ENCODE measurements at regions not wholly inside any gene's neighbourhood (a gene's known extent, or its start where the extent isn't known, plus 50 kb on each side); places are given as distances from the start of the nearest gene placed in this dataset.

GRCh38 chr6:78377056-78377455 lies 490.3 kb upstream of the IRAK1BP1 start (continued):
- TF ChIP-seq, protein P1, sequence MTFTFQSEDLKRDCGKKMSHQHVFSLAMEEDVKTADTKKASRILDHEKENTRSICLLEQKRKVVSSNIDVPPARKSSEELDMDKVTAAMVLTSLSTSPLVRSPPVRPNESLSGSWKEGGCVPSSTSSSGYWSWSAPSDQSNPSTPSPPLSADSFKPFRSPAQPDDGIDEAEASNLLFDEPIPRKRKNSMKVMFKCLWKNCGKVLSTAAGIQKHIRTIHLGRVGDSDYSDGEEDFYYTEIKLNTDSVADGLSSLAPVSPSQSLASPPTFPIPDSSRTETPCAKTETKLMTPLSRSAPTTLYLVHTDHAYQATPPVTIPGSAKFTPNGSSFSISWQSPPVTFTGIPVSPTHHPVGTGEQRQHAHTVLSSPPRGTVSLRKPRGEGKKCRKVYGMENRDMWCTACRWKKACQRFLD (tag by site-specific recombination; IDR thresholded peaks at IDR 0.05) = no peak
- no peak for TF ChIP-seq ZBTB8A (tag by site-specific recombination; IDR thresholded peaks at IDR 0.05)
- TF ChIP-seq ZBTB10 (tag by site-specific recombination; IDR thresholded peaks at IDR 0.05) = no peak
- TF ChIP-seq ZNF544 (tag by site-specific recombination; IDR thresholded peaks at IDR 0.05) = no peak
- TF ChIP-seq ZNF658 (tag by site-specific recombination; IDR thresholded peaks at IDR 0.05) = no peak
- TF ChIP-seq, protein P2, sequence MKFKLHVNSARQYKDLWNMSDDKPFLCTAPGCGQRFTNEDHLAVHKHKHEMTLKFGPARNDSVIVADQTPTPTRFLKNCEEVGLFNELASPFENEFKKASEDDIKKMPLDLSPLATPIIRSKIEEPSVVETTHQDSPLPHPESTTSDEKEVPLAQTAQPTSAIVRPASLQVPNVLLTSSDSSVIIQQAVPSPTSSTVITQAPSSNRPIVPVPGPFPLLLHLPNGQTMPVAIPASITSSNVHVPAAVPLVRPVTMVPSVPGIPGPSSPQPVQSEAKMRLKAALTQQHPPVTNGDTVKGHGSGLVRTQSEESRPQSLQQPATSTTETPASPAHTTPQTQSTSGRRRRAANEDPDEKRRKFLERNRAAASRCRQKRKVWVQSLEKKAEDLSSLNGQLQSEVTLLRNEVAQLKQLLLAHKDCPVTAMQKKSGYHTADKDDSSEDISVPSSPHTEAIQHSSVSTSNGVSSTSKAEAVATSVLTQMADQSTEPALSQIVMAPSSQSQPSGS (tag by site-specific recombination; IDR thresholded peaks at IDR 0.05; ENCODE audit: low read depth) = no peak
- no peak for TF ChIP-seq KLF9 (tag by site-specific recombination; IDR thresholded peaks at IDR 0.05; ENCODE audit: low read depth)
- no peak for TF ChIP-seq ZNF175 (tag by site-specific recombination; IDR thresholded peaks at IDR 0.05)
- TF ChIP-seq, protein P3, sequence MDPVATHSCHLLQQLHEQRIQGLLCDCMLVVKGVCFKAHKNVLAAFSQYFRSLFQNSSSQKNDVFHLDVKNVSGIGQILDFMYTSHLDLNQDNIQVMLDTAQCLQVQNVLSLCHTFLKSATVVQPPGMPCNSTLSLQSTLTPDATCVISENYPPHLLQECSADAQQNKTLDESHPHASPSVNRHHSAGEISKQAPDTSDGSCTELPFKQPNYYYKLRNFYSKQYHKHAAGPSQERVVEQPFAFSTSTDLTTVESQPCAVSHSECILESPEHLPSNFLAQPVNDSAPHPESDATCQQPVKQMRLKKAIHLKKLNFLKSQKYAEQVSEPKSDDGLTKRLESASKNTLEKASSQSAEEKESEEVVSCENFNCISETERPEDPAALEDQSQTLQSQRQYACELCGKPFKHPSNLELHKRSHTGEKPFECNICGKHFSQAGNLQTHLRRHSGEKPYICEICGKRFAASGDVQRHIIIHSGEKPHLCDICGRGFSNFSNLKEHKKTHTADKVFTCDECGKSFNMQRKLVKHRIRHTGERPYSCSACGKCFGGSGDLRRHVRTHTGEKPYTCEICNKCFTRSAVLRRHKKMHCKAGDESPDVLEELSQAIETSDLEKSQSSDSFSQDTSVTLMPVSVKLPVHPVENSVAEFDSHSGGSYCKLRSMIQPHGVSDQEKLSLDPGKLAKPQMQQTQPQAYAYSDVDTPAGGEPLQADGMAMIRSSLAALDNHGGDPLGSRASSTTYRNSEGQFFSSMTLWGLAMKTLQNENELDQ (tag by site-specific recombination; IDR thresholded peaks at IDR 0.05; ENCODE audit: low read depth) = no peak

- ChIA-PET POLR2A (no interaction called here), CTCF (no interaction called here)
- TF ChIP-seq, protein P4, sequence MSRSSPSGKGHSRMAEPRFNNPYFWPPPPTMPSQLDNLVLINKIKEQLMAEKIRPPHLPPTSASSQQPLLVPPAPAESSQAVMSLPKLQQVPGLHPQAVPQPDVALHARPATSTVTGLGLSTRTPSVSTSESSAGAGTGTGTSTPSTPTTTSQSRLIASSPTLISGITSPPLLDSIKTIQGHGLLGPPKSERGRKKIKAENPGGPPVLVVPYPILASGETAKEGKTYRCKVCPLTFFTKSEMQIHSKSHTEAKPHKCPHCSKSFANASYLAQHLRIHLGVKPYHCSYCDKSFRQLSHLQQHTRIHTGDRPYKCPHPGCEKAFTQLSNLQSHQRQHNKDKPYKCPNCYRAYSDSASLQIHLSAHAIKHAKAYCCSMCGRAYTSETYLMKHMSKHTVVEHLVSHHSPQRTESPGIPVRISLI (tag by site-specific recombination; IDR thresholded peaks at IDR 0.05) = no peak
- TF ChIP-seq ZNF292 (tag by site-specific recombination; IDR thresholded peaks at IDR 0.05; ENCODE audit: borderline replicate concordance, low read depth) (no peak), SP2 (tag by site-specific recombination; IDR thresholded peaks at IDR 0.05) (no peak), ZNF184 (tag by site-specific recombination; IDR thresholded peaks at IDR 0.05) (no peak), ZNF202 (tag by site-specific recombination; IDR thresholded peaks at IDR 0.05; ENCODE audit: borderline replicate concordance) (no peak), ZNF18 (tag by site-specific recombination; IDR thresholded peaks at IDR 0.05) (no peak)
- TF ChIP-seq, protein P5, sequence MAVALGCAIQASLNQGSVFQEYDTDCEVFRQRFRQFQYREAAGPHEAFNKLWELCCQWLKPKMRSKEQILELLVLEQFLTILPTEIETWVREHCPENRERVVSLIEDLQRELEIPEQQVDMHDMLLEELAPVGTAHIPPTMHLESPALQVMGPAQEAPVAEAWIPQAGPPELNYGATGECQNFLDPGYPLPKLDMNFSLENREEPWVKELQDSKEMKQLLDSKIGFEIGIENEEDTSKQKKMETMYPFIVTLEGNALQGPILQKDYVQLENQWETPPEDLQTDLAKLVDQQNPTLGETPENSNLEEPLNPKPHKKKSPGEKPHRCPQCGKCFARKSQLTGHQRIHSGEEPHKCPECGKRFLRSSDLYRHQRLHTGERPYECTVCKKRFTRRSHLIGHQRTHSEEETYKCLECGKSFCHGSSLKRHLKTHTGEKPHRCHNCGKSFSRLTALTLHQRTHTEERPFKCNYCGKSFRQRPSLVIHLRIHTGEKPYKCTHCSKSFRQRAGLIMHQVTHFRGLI (tag by site-specific recombination; IDR thresholded peaks at IDR 0.05) = no peak
- TF ChIP-seq, protein P2 (tag by site-specific recombination; IDR thresholded peaks at IDR 0.05; ENCODE audit: low read depth) = no peak
- Histone ChIP-seq H3K4me3 (ENCODE audit: low read depth, low read length) (no peak overlapping the region), H3K27ac (ENCODE audit: extremely low read depth, low read depth, low read length) (no peak overlapping the region), H3K36me3 (ENCODE audit: control insufficient read depth in 2 of 2, insufficient read depth in 1 of 2, low read length in 2 of 2) (no peaks in the 10 kb centered on the region), H3K4me1 (ENCODE audit: control insufficient read depth, insufficient read depth, low read length) (no peaks in the 10 kb centered on the region), H3K9me3 (ENCODE audit: control insufficient read depth, insufficient read depth, low read depth, low read length) (no peaks in the 10 kb centered on the region)
Measured at GRCh38 chr6:78379982-78380381, 487.4 kb upstream of the IRAK1BP1 start.

Measured in HEK293 (cell line).